Astrocyte of the spinal cord (primary cell): ENCODE measurements at regions not wholly inside any gene's neighbourhood (a gene's known extent, or its start where the extent isn't known, plus 50 kb on each side); places are given as distances from the start of the nearest gene placed in this dataset.
"Not testable (repeated sequence)": the region's sequence is repeated elsewhere in the genome, so short reads cannot be mapped to it uniquely, and the experiment has no call there.

Source experiments
- DNase-seq: peaks from one replicate; pipeline ENCODE4 v3.0.0; 2011; ENCODE audit warnings: low read depth, low spot score
- H3K4me3 ChIP-seq: 2 replicates; pipeline ENCODE4 v1.5.1; 2011; ENCODE audit warnings: low read depth, mild to moderate bottlenecking, low read length, moderate library complexity
- in situ Hi-C: cut with HindIII; loops from 2 replicates; pipeline ENCODE4 v1.10.0; 2017; ENCODE audit warnings: low sequenced_read_pairs
- TF ChIP-seq, protein P1 (sequence below): IDR thresholded peaks from 2 replicates; pipeline ENCODE4 v1.5.1; 2012; ENCODE audit warnings: low read depth, mild to moderate bottlenecking, low read length, inconsistent platforms

DNA sequence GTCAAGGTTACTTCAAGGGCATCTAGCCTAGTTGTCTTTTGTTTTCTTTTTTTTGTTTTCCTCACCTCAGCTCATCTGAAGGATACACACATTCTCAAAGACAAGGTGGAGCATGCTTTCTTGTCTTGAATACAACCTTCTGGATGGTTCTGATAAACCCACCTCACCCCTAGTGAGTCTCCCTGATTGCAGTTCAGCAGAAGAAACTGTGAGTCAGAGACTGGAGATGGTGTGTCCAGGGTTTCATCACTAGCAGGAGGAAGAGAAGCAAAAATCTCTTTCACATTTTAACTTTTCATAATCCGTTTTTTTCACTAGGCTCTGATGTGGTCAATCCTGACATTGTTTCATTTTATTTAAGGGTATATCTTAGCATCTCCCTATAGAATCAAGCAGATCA is 143.0 kb upstream of the NRBF2 start:
- TF ChIP-seq, protein P1, sequence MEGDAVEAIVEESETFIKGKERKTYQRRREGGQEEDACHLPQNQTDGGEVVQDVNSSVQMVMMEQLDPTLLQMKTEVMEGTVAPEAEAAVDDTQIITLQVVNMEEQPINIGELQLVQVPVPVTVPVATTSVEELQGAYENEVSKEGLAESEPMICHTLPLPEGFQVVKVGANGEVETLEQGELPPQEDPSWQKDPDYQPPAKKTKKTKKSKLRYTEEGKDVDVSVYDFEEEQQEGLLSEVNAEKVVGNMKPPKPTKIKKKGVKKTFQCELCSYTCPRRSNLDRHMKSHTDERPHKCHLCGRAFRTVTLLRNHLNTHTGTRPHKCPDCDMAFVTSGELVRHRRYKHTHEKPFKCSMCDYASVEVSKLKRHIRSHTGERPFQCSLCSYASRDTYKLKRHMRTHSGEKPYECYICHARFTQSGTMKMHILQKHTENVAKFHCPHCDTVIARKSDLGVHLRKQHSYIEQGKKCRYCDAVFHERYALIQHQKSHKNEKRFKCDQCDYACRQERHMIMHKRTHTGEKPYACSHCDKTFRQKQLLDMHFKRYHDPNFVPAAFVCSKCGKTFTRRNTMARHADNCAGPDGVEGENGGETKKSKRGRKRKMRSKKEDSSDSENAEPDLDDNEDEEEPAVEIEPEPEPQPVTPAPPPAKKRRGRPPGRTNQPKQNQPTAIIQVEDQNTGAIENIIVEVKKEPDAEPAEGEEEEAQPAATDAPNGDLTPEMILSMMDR: no peak
- in situ Hi-C loops: no loop called here
- DNase-seq: no peak
- H3K4me3 ChIP-seq: no peak overlapping the region

DNA sequence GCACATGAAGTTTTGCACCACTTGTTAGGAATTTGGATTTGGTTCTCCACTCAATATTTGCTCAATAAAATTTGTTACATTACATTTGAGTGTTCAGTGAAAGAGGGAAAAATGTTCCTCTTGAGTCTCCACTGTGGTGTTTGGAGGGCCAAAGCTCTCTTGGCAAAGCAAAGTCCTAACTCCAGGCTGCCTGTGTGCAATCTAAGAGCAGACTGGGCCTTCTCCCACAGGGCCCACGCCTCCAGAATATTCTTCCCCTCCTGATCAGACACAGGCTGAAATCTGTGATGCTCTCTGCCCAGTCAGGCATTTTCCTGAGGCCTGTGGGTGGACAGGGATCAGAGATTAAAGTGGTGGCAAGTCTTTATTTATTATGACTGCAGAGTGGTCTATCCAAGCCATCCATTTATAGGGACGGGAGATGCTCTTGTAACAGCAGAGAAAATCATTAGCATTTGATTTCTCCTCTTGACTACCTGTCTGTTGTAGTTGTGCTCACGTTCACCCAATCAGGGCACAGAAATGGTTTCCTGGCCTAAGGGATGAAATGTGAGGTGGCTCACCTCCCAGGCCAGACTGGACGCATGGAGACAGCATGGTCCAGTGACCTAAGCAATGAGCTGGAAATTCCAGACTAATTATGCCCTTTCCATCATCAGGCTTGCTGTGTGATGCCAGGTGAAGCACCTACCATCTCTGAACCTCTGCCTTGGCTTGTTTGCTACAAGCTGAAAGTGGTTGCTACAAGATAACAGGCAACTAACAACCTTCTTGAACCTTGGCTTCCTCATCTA is 147.1 kb upstream of the NRBF2 start:
- DNase-seq: no peak
- TF ChIP-seq, protein P1: no peak
- in situ Hi-C loops: no loop called here
- H3K4me3 ChIP-seq: no peak overlapping the region

DNA sequence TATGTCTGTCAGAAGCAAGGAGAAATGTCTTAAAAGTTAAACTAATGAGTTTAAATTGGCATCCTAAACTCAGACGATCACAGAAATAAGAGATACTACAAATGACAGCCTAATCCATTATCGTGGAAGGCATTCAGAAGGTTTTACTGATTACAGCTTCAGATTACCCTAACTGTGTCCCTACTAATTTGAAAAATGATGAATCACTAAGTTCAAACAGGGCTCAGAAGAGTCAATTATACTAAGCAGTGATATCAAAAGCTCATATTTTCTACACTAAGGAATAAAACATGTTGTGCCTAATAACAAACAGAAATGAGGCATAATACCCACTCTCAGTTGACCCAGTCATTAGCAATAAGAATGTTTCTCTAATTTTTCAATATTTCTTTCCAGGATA is 152.0 kb upstream of the NRBF2 start:
- TF ChIP-seq, protein P1: no peak
- H3K4me3 ChIP-seq: no peak overlapping the region
- no peak for DNase-seq
- in situ Hi-C loops: no loop called here

DNA sequence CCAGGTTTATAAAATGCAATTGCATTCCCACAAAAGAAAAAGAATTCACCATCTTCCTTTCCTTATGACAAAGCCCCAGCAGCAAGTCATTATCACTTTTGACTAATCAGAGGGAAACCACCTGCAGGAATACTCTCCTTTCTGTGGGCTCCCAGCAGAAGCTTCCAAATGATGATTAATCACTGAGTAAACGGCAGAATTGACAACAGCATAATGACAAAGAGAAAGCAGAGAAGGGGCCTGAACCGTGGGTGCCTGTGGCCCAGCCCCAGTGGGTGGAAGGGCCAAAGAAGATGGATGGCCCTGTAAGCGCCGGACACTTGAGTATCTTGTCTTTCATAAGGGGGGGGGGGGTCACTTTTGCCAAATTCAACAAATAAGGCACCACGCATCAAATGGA is 152.4 kb upstream of the NRBF2 start:
- TF ChIP-seq, protein P1: no peak
- no peak overlapping the region for H3K4me3 ChIP-seq
- DNase-seq: no peak
- in situ Hi-C loops: no loop called here

DNA sequence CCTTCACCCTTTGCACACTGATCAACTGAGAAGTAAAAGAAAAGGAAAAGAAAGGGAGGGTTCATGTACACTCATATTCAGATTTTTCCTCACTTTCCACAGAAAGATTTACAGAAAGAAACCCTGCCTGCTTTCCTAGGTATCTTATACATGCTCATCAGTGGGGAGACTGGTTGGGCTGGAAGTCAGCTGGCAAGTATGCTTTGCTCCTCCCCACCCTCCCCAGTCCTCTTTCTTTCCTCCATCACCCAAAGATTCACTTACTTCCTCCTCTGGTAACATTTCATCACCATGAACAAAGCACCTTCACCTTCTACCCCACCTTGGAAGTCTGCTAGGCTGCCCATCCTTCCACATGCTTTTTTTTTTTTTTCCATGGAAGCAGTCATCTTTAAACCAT is 153.2 kb upstream of the NRBF2 start:
- TF ChIP-seq, protein P1: no peak
- H3K4me3 ChIP-seq: no peak overlapping the region
- no peak for DNase-seq
- in situ Hi-C loops: no loop called here

DNA sequence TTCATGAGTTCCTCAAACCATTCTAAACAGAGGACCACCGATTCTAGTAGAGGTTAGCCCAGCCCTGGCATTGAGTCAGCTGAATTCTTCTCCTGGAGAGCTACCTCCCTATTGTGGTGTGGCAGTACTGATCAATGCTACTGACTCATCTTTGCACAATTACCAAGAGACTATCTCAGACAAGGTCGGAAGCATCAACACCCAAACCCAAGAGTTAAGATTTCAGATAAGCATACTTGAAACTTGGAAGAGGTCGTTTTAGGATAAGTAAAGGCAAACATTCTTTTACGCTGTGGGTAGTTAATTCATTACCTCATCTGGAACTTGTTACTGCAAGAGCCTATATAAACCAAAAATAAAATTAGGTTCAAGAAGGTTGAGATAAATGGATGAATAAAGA is 154.6 kb upstream of the NRBF2 start:
- TF ChIP-seq, protein P1: no peak
- in situ Hi-C loops: no loop called here
- H3K4me3 ChIP-seq: no peak overlapping the region
- DNase-seq: no peak

DNA sequence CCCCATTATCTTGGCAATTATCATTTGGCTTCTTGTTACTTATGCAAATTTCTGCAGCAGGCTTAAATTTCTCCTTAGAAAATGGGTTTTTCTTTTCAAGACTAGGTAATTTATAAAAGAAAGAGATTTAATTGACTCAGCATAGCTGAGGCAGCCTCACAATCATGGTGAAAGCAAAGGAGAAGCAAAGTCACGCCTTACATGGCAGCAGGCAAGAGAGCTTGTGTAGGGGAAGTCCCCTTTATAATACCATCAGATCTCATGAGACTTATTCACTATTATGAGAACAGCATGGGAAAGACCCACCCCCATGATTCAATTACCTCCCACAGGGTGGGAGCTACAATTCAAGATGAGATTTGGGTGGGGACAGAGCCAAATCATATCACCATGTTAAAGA is 158.3 kb upstream of the NRBF2 start:
- in situ Hi-C loops, DNase-seq, H3K4me3 ChIP-seq: not testable (repeated sequence)
